Parathyroid adenoma (tissue), 2 donors: ENCODE measurements at regions not wholly inside any gene's neighbourhood (a gene's known extent, or its start where the extent isn't known, plus 50 kb on each side); places are given as distances from the start of the nearest gene placed in this dataset.

Experiments
- H2AFZ ChIP-seq: fragments of 300-600 bp; sonication (generic); one replicate; pipeline ENCODE4 v1.7.0; 2017; ENCODE audit warnings: antibody characterized with exemption, mild to moderate bottlenecking
- H3K27ac ChIP-seq: fragments of 300-600 bp; sonication (generic); one replicate; pipeline ENCODE4 v1.7.0; 2017
- H3K27me3 ChIP-seq: fragments of 300-600 bp; sonication (generic); one replicate; pipeline ENCODE4 v1.7.0; 2017; ENCODE audit warnings: low read length; ENCODE audit not compliant: control insufficient read depth, insufficient read depth
- H3K36me3 ChIP-seq: fragments of 300-600 bp; sonication (generic); one replicate; pipeline ENCODE4 v1.7.0; 2017; ENCODE audit warnings: low read length; ENCODE audit not compliant: control insufficient read depth, insufficient read depth
- H3K4me1 ChIP-seq: fragments of 300-600 bp; sonication (generic); one replicate; pipeline ENCODE4 v1.7.0; 2017; ENCODE audit warnings: control low read depth
- H3K4me2 ChIP-seq: fragments of 300-600 bp; sonication (generic); one replicate; pipeline ENCODE4 v1.7.0; 2017; ENCODE audit warnings: low read length
- H3K4me3 ChIP-seq: fragments of 300-600 bp; sonication (generic); one replicate; pipeline ENCODE4 v1.7.0; 2017; ENCODE audit warnings: low read depth, low read length
- H3K79me2 ChIP-seq: fragments of 300-600 bp; sonication (generic); one replicate; pipeline ENCODE4 v1.7.0; 2017; ENCODE audit warnings: control low read depth
- H3K9ac ChIP-seq: fragments of 300-600 bp; sonication (generic); one replicate; pipeline ENCODE4 v1.7.0; 2017; ENCODE audit warnings: mild to moderate bottlenecking
- H3K9me3 ChIP-seq: fragments of 300-600 bp; sonication (generic); one replicate; pipeline ENCODE4 v1.7.0; 2017; ENCODE audit warnings: low read length; ENCODE audit not compliant: control insufficient read depth
- TF ChIP-seq, protein P1 (sequence below): fragments of 300-600 bp; sonication (generic); IDR thresholded peaks from one replicate; pipeline ENCODE4 v1.7.0; 2017; ENCODE audit warnings: antibody characterized with exemption, mild to moderate bottlenecking
- donor health status: primary hyperparathyroidism.

GRCh38 chr3:113105966-113106660 lies 105.2 kb upstream of the BOC start:
- TF ChIP-seq, protein P1, sequence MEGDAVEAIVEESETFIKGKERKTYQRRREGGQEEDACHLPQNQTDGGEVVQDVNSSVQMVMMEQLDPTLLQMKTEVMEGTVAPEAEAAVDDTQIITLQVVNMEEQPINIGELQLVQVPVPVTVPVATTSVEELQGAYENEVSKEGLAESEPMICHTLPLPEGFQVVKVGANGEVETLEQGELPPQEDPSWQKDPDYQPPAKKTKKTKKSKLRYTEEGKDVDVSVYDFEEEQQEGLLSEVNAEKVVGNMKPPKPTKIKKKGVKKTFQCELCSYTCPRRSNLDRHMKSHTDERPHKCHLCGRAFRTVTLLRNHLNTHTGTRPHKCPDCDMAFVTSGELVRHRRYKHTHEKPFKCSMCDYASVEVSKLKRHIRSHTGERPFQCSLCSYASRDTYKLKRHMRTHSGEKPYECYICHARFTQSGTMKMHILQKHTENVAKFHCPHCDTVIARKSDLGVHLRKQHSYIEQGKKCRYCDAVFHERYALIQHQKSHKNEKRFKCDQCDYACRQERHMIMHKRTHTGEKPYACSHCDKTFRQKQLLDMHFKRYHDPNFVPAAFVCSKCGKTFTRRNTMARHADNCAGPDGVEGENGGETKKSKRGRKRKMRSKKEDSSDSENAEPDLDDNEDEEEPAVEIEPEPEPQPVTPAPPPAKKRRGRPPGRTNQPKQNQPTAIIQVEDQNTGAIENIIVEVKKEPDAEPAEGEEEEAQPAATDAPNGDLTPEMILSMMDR = no peak
- no peak overlapping the region for H3K9ac ChIP-seq

GRCh38 chr3:113110267-113110666 lies 101.1 kb upstream of the BOC start:
- TF ChIP-seq, protein P1 = no peak
- no peak overlapping the region for H3K27ac ChIP-seq
- no peaks in the 10 kb centered on the region for H3K79me2 ChIP-seq

More at GRCh38 chr3:113105966-113106660, 105.2 kb upstream of the BOC start:
- Histone ChIP-seq H3K4me3 (no peak overlapping the region), H3K9me3 (no peaks in the 10 kb centered on the region), H3K4me2 (no peak overlapping the region), H3K27me3 (no peaks in the 10 kb centered on the region), H3K79me2 (no peaks in the 10 kb centered on the region), H3K4me1 (no peaks in the 10 kb centered on the region), H2AFZ (no peak overlapping the region), H3K27ac (no peak overlapping the region), H3K36me3 (no peaks in the 10 kb centered on the region)

DNA sequence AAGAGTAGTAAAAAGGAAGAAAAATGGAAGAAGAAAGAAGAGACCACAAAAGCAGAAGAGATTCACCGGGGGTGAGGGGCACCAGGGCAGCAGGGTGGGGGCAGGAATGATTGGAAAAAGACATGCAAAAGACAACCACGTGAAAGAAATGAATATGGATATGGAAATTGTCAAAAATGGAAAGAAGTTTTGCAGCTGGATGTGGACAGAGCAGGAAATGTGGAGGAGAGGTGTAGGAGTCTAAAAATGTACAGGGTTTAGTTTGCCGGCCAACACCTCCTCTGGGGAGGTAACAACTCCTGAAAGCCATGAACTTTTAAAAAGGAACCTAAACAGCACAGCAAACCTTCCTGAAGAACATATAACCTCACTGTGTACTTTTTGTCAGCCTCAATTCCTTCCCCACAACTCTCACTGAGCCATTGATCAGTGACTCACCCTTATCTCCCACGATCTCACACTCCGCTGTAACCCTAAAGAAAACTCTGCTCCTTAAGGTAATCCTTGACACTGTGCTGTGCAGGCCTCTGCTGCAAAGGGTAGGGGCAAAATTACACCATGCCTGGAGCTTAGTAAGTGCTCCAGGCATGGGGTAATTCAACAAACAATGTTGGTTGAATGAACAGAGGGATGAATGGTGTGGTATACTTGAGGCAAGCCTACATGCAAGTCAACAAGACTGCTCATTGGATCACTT lies 100.2 kb upstream of the BOC start:
- no peaks in the 10 kb centered on the region for H3K79me2 ChIP-seq
- H3K27ac ChIP-seq = no peak overlapping the region
- TF ChIP-seq, protein P1 = no peak
- H3K4me1 ChIP-seq = no peaks in the 10 kb centered on the region
- H3K9me3 ChIP-seq = no peaks in the 10 kb centered on the region
- no peaks in the 10 kb centered on the region for H3K36me3 ChIP-seq
- H3K4me2 ChIP-seq = no peak overlapping the region
- H3K27me3 ChIP-seq = no peaks in the 10 kb centered on the region
- no peak overlapping the region for H2AFZ ChIP-seq
- H3K4me3 ChIP-seq = no peak overlapping the region
- H3K9ac ChIP-seq = no peak overlapping the region

More at GRCh38 chr3:113110267-113110666, 101.1 kb upstream of the BOC start:
- Histone ChIP-seq H3K4me1 (no peaks in the 10 kb centered on the region), H3K36me3 (no peaks in the 10 kb centered on the region), H3K9me3 (no peaks in the 10 kb centered on the region), H3K27me3 (no peaks in the 10 kb centered on the region), H2AFZ (no peak overlapping the region), H3K4me2 (no peak overlapping the region), H3K4me3 (no peak overlapping the region), H3K9ac (no peak overlapping the region)

GRCh38 chr3:113113361-113113760 lies 98.0 kb upstream of the BOC start:
- Histone ChIP-seq H3K27ac (no peak overlapping the region), H3K27me3 (no peaks in the 10 kb centered on the region), H2AFZ (no peak overlapping the region), H3K4me3 (no peak overlapping the region), H3K9me3 (no peaks in the 10 kb centered on the region), H3K4me1 (no peaks in the 10 kb centered on the region), H3K9ac (no peak overlapping the region), H3K4me2 (no peak overlapping the region), H3K79me2 (no peaks in the 10 kb centered on the region), H3K36me3 (no peaks in the 10 kb centered on the region)
- TF ChIP-seq, protein P1 = no peak
